ENCODE measurements at regions not wholly inside any gene's neighbourhood (a gene's known extent, or its start where the extent isn't known, plus 50 kb on each side); places are given as distances from the start of the nearest gene placed in this dataset.

- peak; percentile 33 for DNase-seq (ENCODE audit: low spot score)
Observed at GRCh38 chr2:240226672-240227537, 86.4 kb upstream of the OTOS start.

- peak; percentile 31 for DNase-seq (ENCODE audit: low spot score)
Observed at GRCh38 chr2:240227538-240228428, 87.3 kb upstream of the OTOS start.

GRCh38 chr2:240229005-240229404 is 88.5 kb upstream of the OTOS start:
- DNase-seq (ENCODE audit: low spot score), result no peak

- no peak for DNase-seq (ENCODE audit: low spot score)
Observed at GRCh38 chr2:240229603-240230235, 89.3 kb upstream of the OTOS start.

- DNase-seq (ENCODE audit: low spot score), result peak; percentile 38
Observed at GRCh38 chr2:240230291-240230931, 90.0 kb upstream of the OTOS start.

- DNase-seq (ENCODE audit: low spot score), result peak; percentile 42
Observed at GRCh38 chr2:240231838-240232244, 91.4 kb upstream of the OTOS start.

- no peak for DNase-seq (ENCODE audit: low spot score)
Observed at GRCh38 chr2:240232264-240232915, 91.9 kb upstream of the OTOS start.

- peak; percentile 93 for DNase-seq (ENCODE audit: low spot score)
Observed at GRCh38 chr2:240232961-240233884, 92.8 kb upstream of the OTOS start.

- peak; percentile 46 for DNase-seq (ENCODE audit: low spot score)
Observed at GRCh38 chr2:240233885-240234502, 93.5 kb upstream of the OTOS start.

- DNase-seq (ENCODE audit: low spot score), result no peak
Observed at GRCh38 chr2:240234503-240234951, 94.1 kb upstream of the OTOS start.

GRCh38 chr2:240235149-240235803 is 94.8 kb upstream of the OTOS start:
- peak; percentile 41 for DNase-seq (ENCODE audit: low spot score)

GRCh38 chr2:240235811-240236210 is 95.4 kb upstream of the OTOS start:
- DNase-seq (ENCODE audit: low spot score), result peak; percentile 29

GRCh38 chr2:240236217-240237111 is 96.0 kb upstream of the OTOS start:
- peak; percentile 43 for DNase-seq (ENCODE audit: low spot score)

- peak; percentile 39 for DNase-seq (ENCODE audit: low spot score)
Observed at GRCh38 chr2:240237609-240238174, 97.2 kb upstream of the OTOS start.

- DNase-seq (ENCODE audit: low spot score), result peak; percentile 13
Observed at GRCh38 chr2:240238201-240238600, 97.7 kb upstream of the OTOS start.

GRCh38 chr2:240238786-240239185 is 98.3 kb upstream of the OTOS start:
- DNase-seq (ENCODE audit: low spot score), result peak; percentile 19

- peak; percentile 24 for DNase-seq (ENCODE audit: low spot score)
Observed at GRCh38 chr2:240239325-240239724, 98.9 kb upstream of the OTOS start.

Measured in ureter (tissue), 1 donor.